Right lung (tissue), 2 donors: ENCODE measurements at regions not wholly inside any gene's neighbourhood (a gene's known extent, or its start where the extent isn't known, plus 50 kb on each side); places are given as distances from the start of the nearest gene placed in this dataset.
"Not testable (repeated sequence)": the region's sequence is repeated elsewhere in the genome, so short reads cannot be mapped to it uniquely, and the experiment has no call there.

Experiments used
- DNase-seq, 2 donors: peaks; one replicate each; pipeline ENCODE4 v3.0.0-alpha.2; 2013

DNA sequence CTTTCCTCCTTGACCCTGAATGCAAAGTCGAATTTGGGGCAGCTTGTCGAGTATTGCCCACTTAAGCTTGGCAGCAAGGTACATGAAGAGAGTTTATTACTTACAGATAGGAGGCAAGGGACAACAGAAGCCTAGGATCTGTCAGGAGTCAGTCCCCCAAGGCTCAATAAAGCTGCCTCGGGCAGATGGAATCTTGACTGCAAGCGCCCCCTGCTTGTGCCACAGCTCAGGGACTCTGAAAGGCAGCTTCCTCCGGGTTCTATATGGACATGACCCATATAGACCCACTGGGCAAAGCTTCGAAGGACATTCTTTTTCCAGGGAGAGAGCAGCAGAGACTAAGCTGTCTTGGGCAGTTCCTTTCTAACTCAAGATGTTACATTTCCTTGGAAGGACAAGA lies 971.5 kb downstream of the EFNA5 start:
- no peak for DNase-seq

DNA sequence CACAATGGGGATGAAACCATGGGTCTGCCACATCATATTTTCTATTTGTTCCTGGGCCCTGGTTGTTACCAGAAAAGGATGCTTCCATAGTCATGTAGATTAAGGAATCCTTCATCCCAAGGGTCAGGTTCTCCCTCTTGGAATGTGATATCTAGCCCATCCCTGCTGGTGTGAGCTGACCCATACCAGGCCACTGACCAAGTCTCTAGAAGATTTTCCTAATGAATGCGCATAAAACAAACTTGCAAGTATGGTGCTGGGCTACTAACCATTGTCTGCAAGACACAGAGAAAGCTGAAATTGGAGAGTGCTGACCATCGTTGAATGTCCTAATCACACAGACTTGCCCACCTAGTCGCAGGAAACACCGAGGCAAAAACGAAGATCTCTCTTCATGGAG lies 972.6 kb downstream of the EFNA5 start:
- DNase-seq = no peak

DNA sequence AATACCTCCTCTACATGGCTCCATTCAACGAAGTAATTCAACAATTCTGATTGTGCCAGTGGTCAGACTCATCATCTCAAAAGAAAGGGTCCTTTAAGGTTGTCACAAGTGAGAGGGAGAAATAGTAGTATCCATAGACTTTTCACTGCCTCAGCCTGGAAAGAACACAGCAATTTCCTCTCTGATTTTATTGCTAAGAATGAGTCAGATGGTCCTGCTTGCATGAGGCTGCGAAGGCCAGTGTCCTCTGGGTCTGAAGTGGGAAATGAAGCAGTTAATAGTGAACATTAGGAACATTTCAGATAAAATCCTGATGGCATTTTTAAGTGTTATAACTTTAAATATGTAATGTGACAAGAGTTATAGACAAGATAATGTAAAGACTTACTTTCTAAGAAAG lies 979.0 kb downstream of the EFNA5 start:
- no peak for DNase-seq

DNA sequence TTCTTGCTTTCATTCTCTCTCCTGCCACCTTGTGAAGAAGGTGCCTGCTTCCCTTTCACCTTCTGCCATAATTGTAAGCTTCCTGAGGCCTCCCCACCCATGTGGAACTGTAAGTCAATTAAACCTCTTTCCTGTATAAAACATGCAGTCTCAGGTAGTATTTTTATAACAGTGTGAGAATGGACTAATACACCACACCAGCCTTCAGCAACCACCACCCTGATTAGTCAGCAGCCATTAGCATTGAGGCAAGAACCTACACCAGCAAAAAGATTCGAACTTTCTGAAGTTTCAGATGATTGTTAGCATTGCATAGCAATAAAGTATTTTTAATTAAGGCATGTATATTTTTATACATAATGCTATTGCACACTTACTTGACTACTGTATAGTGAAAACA lies 980.2 kb downstream of the EFNA5 start:
- no peak for DNase-seq

DNA sequence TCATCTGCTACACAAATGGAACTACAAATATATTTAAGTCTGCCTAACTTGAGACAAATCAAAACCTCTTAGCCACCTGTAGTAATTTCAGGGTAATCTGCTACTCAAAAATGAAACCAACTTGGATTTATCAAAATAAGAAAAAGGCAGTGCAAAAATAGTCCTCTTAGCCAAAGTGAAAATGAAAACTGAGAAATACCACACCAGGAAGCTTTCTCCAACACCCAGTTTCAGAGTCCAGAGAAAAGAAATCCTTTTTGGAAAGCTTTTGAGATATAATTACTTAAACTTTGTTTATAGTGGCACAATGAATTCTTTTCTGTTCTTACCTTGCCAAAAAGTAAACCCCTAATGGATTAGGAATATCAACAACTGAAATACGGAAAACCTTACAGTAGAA lies 990.4 kb downstream of the EFNA5 start:
- no peak for DNase-seq

DNA sequence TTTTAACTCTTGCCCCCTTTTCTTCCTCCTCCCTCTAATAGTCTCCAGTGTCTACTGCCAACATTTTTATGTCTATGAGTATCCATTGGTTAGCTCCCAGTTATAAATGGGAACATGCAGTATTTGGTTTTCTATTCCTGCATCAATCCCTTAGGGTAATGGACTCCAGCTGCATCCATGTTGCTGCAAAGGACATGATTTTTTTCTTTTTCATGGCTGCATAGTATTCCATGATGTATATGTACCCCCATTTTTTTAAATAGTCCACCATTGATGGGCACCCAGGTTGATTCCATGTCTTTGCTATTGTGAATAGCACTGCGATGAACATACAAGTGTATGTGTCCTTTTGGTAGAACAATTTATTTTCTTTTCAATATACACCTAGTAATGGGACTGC lies 993.7 kb downstream of the EFNA5 start:
- no peak for DNase-seq

DNA sequence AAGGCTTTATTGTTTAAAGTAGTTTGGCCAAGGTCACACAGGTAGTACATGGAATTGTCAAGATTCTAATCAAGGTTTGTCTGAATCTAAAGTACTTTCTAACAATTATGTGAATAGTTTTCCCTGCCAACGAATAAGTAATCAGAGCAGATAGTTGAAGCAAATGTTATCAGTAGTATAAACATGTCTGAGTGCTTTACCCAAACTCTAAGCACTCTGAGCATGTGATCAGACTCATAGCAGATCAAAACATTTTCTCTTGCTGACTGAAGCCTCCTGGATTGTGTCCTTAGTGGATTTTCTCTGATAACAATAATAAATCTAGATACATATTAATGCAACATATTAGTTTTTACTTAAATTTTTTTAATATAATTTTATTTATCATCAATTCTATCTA lies 995.0 kb downstream of the EFNA5 start:
- no peak for DNase-seq

DNA sequence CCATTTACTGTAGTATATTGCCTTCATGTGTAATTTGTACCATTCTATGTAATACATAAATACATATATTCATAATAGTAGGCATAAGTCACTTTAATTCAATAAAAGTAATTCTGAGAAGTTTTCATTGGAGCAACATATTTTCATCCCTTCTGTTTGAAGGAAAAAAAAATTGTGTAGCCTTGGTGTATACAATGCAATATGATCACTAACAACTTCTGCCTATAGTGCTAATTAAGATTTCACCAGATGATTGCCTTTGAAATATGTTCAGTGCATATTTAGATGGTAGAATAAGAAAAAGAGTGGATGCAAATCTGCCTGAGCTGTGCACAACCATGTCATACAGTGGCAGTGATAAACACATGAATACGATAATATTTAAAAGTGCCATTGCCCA lies 996.8 kb downstream of the EFNA5 start:
- DNase-seq = no peak

DNA sequence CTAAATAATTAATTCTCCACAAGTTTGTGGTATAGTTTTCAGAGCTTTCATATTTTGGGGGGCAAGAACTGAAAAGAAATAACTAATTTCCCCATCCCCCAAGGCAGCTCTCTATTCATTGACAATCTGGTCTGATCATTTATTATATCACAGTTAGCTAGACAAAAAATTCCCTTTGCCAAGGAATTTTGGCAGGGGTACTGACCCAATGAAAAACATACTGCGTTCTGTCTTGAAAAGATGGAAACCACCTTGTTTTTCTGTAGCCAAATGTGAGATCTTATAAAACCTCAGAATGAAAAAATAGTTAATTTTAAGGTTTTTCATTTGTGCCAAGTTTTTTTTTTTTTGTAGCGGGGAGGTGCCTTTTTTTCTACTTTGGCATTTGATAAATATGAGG lies 1008.9 kb downstream of the EFNA5 start:
- DNase-seq = peak in 1 of 2 donors; percentile 15

DNA sequence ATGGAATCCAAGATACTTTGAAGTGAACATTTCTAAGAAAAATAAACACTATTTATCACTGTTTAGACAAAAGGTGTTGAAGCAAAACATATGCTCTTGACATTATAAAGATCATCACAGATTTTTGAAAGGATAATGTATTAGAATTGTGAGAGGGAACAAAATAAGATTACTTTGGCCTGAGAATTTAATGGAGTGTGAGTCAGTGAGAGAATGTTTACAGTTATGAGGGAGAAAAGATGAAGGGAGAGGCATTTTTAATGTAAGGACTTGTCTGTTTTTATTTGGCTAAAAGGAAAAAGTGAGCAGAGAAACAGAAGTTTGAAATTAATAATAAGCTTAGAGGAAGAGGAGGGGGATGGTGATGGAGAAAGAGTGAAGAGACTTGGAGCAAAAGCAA lies 1010.1 kb downstream of the EFNA5 start:
- peak in 1 of 2 donors; percentile 17 for DNase-seq

DNA sequence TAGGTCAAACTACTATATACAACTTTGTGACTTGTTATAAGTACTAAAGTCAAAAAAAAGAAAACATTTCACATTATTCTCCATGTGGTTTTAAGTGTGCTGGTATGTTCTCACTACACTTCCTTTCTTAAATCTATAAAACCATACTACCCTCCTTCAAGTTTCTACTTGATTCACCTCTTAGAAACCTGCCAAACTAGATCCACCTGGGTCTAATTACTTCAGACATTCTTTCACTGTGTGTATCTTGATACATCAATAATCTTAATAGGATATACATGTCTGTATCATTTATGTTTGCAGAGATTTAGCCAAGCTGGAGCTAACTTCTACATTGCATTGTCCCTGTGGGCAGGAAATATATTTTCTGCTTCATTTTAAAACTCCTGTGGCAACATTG lies 1012.6 kb downstream of the EFNA5 start:
- DNase-seq = no peak

DNA sequence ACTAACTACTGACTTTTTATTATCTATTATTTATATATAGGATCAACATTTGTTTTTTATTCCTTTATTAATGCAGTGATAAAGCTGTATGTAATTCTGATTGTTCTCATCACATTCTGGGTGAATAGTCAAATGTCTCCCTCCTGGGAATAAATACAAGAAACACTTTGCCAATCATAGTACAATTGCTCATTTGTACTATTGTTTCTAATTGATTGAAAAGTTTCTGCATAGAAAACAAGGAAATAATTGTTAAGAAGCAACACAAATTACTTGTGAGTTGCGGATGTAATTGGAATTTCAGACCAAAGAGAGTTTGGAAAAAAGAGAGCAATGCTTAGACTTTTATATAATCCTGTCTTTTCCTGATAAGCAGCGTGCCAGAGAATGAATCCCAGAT lies 1013.9 kb downstream of the EFNA5 start:
- DNase-seq = no peak

DNA sequence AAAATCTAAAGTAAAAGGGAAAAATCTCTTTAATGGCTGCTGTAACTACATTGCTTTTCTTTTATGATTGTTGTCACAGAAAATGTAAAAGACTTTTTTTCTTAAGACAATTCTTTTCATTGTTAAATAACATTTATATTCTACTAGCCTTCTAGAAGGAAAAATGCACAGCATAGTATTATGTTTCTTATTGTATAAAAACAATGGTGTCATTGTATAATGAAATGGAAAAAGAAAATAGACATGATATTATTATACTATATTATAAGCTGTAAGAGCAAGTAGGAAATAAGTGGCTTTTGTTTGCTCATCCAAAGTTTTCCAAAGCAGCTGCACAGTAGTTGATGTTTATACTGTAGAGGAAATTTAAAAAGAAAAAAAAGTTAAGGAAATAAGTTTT lies 1021.7 kb downstream of the EFNA5 start:
- DNase-seq = no peak

DNA sequence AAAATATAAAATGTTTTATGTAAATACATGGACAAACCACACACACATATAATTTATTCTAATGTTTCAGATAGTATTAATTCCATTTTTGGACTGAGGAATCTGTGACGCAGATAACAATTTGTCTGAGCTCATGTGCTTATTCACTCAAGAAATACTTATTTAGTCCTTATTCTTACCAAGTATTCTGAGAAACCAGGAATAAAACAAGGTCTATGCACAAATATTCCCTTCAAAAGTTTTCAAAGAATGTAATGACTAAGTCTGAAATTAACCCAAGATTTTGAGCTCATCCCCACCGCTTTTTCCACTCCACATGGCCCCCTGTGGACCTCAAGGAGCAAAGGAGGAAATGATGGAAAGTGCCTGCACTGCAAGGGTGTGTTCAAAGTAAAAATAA lies 1022.3 kb downstream of the EFNA5 start:
- no peak for DNase-seq

DNA sequence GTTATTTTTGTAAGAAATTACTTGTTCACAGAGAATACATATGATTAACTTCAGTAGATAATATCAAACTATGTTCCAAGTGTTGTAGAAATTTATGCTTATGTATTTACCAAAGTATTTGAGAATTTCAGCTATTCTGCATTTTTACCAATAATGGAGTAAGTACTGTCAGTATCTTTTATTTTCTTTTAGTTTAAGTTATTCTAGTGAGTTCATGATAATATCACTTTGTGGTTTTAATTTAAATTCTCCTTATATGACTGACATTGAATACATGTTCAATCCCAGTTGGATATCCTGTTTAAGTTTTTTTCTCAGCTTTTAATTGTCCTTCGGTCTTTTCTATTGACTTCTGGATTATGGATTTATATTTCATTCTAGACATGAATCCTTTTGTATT lies 1024.6 kb downstream of the EFNA5 start:
- no peak for DNase-seq

DNA sequence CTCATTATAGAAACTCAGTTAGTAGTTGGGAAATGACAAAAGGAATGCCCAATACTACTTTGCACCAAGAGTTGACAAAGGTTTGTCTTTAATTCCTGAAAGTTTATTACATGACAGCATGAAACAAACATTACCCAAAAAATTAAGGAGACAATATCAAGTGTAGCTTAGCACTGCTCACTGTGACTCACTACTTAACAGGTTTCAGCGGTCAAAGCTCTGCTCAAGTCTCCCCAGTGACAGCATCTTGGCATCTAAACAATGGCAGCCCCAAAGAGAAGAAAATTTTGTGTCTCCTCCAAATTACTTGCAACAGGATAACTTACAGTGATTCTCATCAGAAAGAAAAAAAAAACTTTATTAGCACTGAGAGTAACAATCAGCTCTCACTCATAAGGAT lies 1030.2 kb downstream of the EFNA5 start:
- DNase-seq = no peak

DNA sequence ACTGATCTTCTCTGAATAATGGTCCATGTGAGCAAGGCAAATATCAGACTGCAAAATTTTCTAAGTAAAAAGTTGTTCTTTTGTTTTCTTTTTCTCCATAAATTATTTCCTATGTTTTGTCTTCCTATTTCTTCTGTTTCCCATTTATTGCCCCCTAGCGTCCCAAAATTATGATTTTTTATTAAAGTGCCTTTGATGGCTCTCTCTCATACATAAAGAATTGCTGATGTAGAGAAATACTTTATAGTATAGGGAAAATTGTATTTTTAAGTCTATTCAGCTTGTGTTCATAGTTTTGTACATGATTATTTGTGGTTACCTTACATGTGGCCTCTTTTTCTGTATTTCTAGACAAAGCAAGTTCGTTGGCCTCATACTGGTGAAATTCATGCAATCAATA lies 1031.2 kb downstream of the EFNA5 start:
- no peak for DNase-seq

DNA sequence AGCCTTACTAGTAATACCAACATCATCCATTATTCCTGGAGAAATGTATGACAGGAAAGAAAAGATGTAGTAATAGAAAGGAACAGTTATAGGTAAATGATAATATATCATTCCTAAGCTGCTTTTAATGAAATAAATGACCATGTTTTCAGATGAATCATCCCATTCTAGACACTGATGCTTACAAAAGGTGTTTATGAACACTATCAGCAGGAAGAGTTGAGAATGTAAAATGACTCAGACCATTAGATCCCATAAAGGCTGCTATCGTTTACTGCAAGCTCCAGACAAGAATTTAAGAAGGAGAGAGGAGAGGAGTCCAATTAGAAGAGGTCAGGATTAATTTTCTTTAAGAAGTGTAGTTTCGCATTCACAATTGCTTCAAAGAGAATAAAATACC lies 1033.5 kb downstream of the EFNA5 start:
- DNase-seq = no peak

DNA sequence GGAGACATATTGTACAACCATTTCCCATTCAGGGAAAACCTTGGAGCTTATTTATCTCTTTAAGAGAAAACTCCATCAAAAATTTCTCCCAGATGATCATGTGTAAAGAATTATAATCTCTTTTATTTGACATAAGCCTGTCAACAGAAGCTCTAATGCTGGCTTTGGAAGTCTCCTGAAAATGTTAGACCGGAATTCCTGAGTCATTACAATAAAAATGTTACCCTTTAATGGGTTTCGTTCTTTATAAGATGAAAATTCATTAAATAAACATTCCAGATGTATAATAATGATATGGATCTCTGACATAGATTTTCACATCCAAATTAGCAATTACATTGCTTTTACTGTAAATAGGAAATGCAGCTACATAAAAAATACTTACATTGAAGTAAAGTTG lies 1036.4 kb downstream of the EFNA5 start:
- DNase-seq = no peak

DNA sequence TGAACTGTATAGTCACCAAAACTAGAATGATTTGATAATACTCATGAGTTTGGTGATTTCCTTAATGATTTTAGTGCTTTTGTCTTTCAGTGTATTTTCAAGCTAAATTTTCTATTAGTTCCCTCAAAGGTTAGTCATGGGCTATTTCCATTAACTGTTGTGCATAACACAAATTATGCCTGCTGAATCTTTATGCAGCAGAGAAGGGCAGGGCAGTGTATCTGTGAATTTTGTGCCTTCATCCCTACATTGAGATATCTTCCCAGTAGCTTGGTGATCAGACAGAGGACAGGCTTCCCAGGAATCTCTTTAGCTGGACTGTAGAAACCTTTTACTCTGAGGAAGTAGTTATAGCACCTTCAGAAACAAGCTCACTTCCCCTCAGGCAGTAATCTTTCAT lies 1036.9 kb downstream of the EFNA5 start:
- DNase-seq = no peak

DNA sequence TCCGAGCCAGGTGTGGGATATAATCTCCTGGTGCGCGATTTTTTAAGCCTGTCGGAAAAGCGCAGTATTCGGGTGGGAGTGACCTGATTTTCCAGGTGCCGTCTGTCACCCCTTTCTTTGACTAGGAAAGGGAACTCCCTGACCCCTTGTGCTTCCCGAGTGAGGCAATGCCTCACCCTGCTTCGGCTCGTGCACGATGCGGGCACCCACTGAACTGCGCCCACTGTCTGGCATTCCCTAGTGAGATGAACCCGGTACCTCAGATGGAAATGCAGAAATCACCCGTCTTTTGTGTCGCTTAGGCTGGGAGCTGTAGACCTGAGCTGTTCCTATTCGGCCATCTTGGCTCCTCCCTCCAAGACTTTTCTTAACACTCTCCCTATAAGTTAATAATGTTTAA lies 1042.3 kb downstream of the EFNA5 start:
- DNase-seq = not testable (repeated sequence)

DNA sequence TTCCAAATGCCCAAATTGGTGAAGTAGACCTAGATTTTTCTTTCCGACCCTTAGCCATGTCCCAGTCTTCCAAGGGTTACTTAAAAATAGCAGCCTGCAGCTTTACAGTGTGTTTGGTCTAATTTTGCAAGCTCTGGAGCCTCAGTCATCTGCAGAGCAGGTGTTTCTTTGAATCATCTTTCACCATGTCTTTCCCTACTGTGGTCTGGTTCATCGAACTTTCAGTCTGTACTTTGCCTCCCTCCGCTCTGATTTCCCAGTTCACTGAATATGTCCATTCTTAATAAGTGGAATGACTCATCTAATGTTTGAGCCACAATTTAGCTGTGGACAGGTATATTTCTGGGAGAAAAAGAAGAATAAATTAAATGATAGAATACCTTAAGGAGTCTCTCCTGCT lies 1060.7 kb downstream of the EFNA5 start:
- DNase-seq = no peak

DNA sequence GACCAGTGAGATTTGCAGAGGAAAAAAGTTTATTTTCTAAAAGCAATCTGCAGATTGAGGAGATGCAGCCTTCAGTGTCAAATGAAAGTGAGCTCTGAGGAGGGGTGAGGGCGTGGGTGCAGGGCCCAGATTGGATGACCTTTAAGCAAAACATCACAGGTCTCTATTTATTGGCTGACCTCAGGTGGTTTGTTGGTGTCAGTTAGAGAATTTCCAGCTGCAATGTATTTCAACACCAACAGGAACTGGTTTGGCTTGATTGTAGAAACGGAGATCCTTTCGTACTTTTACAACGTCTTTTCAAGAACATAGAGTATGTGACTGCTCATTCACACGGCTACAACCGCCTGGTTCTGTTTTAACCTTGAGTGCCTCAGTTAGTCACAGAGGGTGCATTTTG lies 1069.1 kb downstream of the EFNA5 start:
- DNase-seq = peak; percentile 20 to 21

DNA sequence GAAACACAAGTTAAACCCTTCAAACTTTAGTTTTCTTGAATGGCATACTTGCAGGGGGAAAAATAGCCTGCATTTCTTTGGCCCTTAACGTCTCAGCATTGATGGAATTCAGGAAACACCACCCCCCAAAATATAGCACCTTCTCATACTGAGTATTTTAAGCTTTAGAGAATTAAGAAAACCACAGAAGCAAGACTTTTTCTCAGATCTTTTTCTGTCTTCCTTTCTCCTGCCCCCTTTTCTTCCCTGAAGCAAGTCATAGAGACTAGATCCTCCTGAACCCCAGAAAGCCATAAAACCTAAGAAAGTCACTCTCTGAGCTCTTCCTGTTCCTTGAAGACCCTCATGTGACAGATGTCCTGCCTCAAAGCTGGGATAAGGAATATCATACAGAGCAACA lies 1069.9 kb downstream of the EFNA5 start:
- DNase-seq = no peak

DNA sequence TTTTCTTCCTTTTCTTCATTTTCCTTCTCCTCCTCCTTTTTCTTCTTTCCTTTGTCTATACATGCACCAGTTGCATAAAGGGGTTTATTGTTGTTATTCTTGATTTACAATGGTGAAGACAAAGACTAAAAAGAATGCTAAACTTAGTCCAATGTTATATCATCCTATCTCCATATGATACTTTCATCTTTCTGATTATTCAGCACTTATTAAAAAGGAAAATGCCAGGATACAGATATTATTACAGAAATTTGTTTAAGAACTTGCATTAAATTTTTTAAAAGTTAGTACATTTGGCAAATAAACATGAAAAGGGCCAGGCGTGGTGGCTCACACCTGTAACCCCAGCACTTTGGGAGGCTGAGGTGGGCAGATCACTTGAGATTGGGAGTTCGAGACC lies 1074.9 kb downstream of the EFNA5 start:
- DNase-seq = no peak
